HL-60 (cell line): ENCODE measurements at regions not wholly inside any gene's neighbourhood (a gene's known extent, or its start where the extent isn't known, plus 50 kb on each side); places are given as distances from the start of the nearest gene placed in this dataset.

ENCODE experiments used
- CTCF ChIP-seq: IDR thresholded peaks from one replicate; pipeline ENCODE4 v1.5.1; 2011; ENCODE audit warnings: low read length, control low read depth, inconsistent platforms; ENCODE audit not compliant: insufficient read depth
- POLR2AphosphoS5 ChIP-seq: IDR thresholded peaks from 2 replicates; pipeline ENCODE4 v1.6.1; 2012; ENCODE audit warnings: low read depth

GRCh38 chr9:103798620-103799019, 295.5 kb upstream of the SMC2 start:
- TF ChIP-seq CTCF: no peak
- TF ChIP-seq POLR2AphosphoS5: no peak
